H1 (cell line): ENCODE measurements at regions not wholly inside any gene's neighbourhood (a gene's known extent, or its start where the extent isn't known, plus 50 kb on each side); places are given as distances from the start of the nearest gene placed in this dataset.

Experiments used
- E2F6 ChIP-seq: IDR thresholded peaks from 2 replicates; pipeline ENCODE4 v1.6.1; 2012; ENCODE audit warnings: inconsistent platforms

- TF ChIP-seq E2F6: no peak
These were observed 413.6 kb downstream of the ELAVL2 start (continued) for GRCh38 chr9:23412458-23412857.
